Neural progenitor cell (in vitro differentiated cells): ENCODE measurements at regions not wholly inside any gene's neighbourhood (a gene's known extent, or its start where the extent isn't known, plus 50 kb on each side); places are given as distances from the start of the nearest gene placed in this dataset.

ENCODE experiments used
- EZH2 ChIP-seq: fragments of 200-600 bp; sonication (generic); IDR thresholded peaks from 2 replicates; pipeline ENCODE4 v1.6.1; 2017; ENCODE audit warnings: antibody characterized with exemption, mild to moderate bottlenecking, moderate library complexity
- EZH2phosphoT487 ChIP-seq: fragments of 200-600 bp; sonication (generic); IDR thresholded peaks from 2 replicates; pipeline ENCODE4 v1.6.1; 2017; ENCODE audit warnings: antibody characterized with exemption
- TF ChIP-seq, protein P1 (sequence below): fragments of 200-600 bp; sonication (generic); IDR thresholded peaks from 2 replicates; pipeline ENCODE4 v1.5.1; 2017; ENCODE audit warnings: antibody characterized with exemption, mild to moderate bottlenecking

DNA sequence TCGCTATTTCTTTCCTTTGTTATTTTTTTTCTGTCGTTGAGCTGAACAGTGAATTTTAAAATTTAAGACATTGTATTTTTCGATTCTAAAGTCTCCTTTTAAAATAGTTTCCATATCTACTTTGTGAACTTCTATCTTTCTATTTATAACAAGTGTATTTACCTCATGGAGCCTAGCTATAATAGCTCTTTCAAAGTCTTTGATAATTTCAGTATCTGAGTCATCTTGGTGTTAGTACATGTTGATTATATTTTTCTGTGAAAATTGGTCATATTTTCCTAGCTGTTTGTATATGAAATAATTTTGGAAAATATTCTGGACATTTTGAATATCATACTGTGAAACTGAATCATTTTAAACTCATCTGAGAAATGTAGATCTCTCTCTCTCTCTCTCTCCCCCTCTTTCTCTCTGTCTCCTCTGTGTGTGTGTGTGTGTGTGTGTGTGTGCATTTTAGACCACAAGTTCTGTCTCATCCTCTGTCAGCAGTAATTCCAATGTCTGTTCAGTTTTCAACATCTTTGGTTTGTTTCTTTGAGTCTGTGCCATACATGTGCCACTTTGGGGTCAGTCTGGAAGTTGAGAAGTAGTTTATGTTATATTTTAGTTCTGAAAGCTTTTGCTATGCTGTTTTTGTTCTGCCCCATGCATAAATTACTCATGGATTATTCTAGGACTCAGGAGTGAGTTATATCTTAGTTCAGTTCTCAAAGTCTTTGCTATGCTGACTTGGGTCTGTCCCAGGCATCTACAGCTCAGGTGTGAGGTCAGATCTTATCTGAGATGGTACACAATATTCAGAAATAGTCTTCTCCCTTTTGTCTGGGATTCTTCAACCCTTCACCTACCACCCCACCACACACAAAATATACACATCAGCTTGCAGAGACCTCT, 366.4 kb upstream of the CASK start:
- no peak for TF ChIP-seq EZH2
- TF ChIP-seq, protein P1, sequence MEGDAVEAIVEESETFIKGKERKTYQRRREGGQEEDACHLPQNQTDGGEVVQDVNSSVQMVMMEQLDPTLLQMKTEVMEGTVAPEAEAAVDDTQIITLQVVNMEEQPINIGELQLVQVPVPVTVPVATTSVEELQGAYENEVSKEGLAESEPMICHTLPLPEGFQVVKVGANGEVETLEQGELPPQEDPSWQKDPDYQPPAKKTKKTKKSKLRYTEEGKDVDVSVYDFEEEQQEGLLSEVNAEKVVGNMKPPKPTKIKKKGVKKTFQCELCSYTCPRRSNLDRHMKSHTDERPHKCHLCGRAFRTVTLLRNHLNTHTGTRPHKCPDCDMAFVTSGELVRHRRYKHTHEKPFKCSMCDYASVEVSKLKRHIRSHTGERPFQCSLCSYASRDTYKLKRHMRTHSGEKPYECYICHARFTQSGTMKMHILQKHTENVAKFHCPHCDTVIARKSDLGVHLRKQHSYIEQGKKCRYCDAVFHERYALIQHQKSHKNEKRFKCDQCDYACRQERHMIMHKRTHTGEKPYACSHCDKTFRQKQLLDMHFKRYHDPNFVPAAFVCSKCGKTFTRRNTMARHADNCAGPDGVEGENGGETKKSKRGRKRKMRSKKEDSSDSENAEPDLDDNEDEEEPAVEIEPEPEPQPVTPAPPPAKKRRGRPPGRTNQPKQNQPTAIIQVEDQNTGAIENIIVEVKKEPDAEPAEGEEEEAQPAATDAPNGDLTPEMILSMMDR, result no peak
- TF ChIP-seq EZH2phosphoT487, result no peak
